A549 (cell line): ENCODE measurements at regions not wholly inside any gene's neighbourhood (a gene's known extent, or its start where the extent isn't known, plus 50 kb on each side); places are given as distances from the start of the nearest gene placed in this dataset.

Experiments used
- ATAC-seq, 2 experiments: fragments of 200-7000 bp in 1 of 2; fragments of >200 bp in 1 of 2; cut with Nextera tagmentation in 1 of 2; cut with Tn5 transposase in 1 of 2; 3 replicates each; pipeline versions ENCODE4 v1.8.0 to v1.9.1; 2018 to 2020; ENCODE audit warnings: mild to moderate bottlenecking in 1 of 2, moderate library complexity in 1 of 2
- CTCF ChIA-PET: fragments of 300-600 bp; sonication (Branson Sonifier 250); formaldehyde crosslinking; extraction: SDS; loops from one replicate; lab custom pipeline; 2021; ENCODE audit warnings: antibody characterized with exemption, inconsistent platforms; lab: Yijun Ruan, JAX
- POLR2A ChIA-PET: fragments of 350-600 bp; formaldehyde crosslinking; extraction: SDS; loops from one replicate; lab custom pipeline; 2021; ENCODE audit warnings: antibody characterized with exemption, inconsistent platforms; lab: Yijun Ruan, JAX
- DNase-seq, 2 experiments: peaks; one replicate each; pipeline versions ENCODE4 v3.0.0 to v3.0.0-alpha.2; 2011 to 2016; ENCODE audit warnings: low read depth in 1 of 2, low spot score in 1 of 2
- FAIRE-seq: peaks from 2 replicates; lab custom pipeline; 2011; peaks lifted over from hg19 to GRCh38; lab: Jason Lieb, UNC
- H3K27ac ChIP-seq, 2 experiments: fragments of >200 bp; sonication (Bioruptor Twin); formaldehyde crosslinking; 3 replicates each; pipeline ENCODE4 v1.5.1; 2016 to 2017
- H3K4me1 ChIP-seq: fragments of >200 bp; sonication (Bioruptor Twin); formaldehyde crosslinking; 3 replicates; pipeline ENCODE4 v1.6.1; 2016
- H3K4me2 ChIP-seq: fragments of >200 bp; sonication (Bioruptor Twin); formaldehyde crosslinking; 3 replicates; pipeline ENCODE4 v1.6.1; 2016
- H3K4me3 ChIP-seq: fragments of >200 bp; sonication (Bioruptor Twin); formaldehyde crosslinking; 3 replicates; pipeline ENCODE4 v1.5.1; 2016
- H3K9me3 ChIP-seq: fragments of >200 bp; sonication (Bioruptor Twin); formaldehyde crosslinking; 3 replicates; pipeline ENCODE4 v1.6.1; 2016
- BCL3 ChIP-seq: fragments of >200 bp; sonication (Bioruptor Twin); formaldehyde crosslinking; IDR thresholded peaks from 3 replicates; pipeline ENCODE4 v1.6.1; 2016
- EHMT2 ChIP-seq: fragments of 200-600 bp; sonication (generic); IDR thresholded peaks from 2 replicates; pipeline ENCODE4 v1.6.1; 2016; ENCODE audit warnings: antibody characterized with exemption, low read depth, mild to moderate bottlenecking, moderate library complexity
- EP300 ChIP-seq, 2 experiments: fragments of >200 bp; sonication (Bioruptor Twin); formaldehyde crosslinking; IDR thresholded peaks; 2 replicates in 1 of 2; 3 replicates in 1 of 2; pipeline ENCODE4 v1.6.1; 2016 to 2017
- HOXA7 ChIP-seq: fragments of 250-450 bp; sonication (Bioruptor Pico); IDR thresholded peaks from 2 replicates; pipeline ENCODE4 v1.5.0; 2020; ENCODE audit warnings: mild to moderate bottlenecking, moderate library complexity
- HOXB5 ChIP-seq: fragments of 250-450 bp; sonication (Bioruptor Pico); IDR thresholded peaks from 2 replicates; pipeline ENCODE4 v1.5.0; 2020; ENCODE audit warnings: mild to moderate bottlenecking, moderate library complexity
- KDM5A ChIP-seq: fragments of 200-600 bp; sonication (generic); IDR thresholded peaks from 2 replicates; pipeline ENCODE4 v1.6.1; 2016; ENCODE audit warnings: antibody characterized with exemption, mild to moderate bottlenecking
- MAFK ChIP-seq: fragments of 450-650 bp; IDR thresholded peaks from 2 replicates; pipeline ENCODE4 v1.6.1; 2014; ENCODE audit not compliant: partially characterized antibody
- MAZ ChIP-seq: fragments of 150-350 bp; IDR thresholded peaks from 2 replicates; pipeline ENCODE4 v1.6.1; 2014; ENCODE audit warnings: antibody characterized with exemption, low read depth, low read length, borderline replicate concordance
- MYC ChIP-seq: IDR thresholded peaks from 2 replicates; pipeline ENCODE4 v1.6.1; 2012; ENCODE audit warnings: mild to moderate bottlenecking, inconsistent platforms, low read length, improper control_type of control experiment, borderline replicate concordance
- NFE2L2 ChIP-seq: fragments of 150-350 bp; conservative IDR thresholded peaks from 2 replicates; pipeline ENCODE4 v1.6.1; 2014; ENCODE audit warnings: low read length
- NPAS2 ChIP-seq: fragments of 250-450 bp; sonication (Bioruptor Pico); IDR thresholded peaks from 2 replicates; pipeline ENCODE4 v1.8.0; 2022; ENCODE audit warnings: mild to moderate bottlenecking, moderate library complexity, borderline replicate concordance
- NR3C1 ChIP-seq: fragments of >200 bp; sonication (Bioruptor Twin); formaldehyde crosslinking; IDR thresholded peaks from 3 replicates; pipeline ENCODE4 v1.6.1; 2017
- PHF8 ChIP-seq: fragments of 200-600 bp; sonication (generic); IDR thresholded peaks from 2 replicates; pipeline ENCODE4 v1.6.1; 2016; ENCODE audit warnings: low read depth, mild to moderate bottlenecking, antibody characterized with exemption, moderate library complexity, borderline replicate concordance
- POLR2A ChIP-seq: IDR thresholded peaks from 2 replicates; pipeline ENCODE4 v1.6.1; 2012; ENCODE audit warnings: mild to moderate bottlenecking, low read length
- RCOR1 ChIP-seq: fragments of 150-350 bp; IDR thresholded peaks from 2 replicates; pipeline ENCODE4 v1.6.1; 2014; ENCODE audit warnings: antibody characterized with exemption, low read length, low read depth
- SMC3 ChIP-seq: fragments of >200 bp; sonication (Bioruptor Twin); formaldehyde crosslinking; IDR thresholded peaks from 3 replicates; pipeline ENCODE4 v1.6.1; 2018; ENCODE audit warnings: inconsistent platforms
- TFCP2L1 ChIP-seq: fragments of 250-450 bp; sonication (Bioruptor Pico); IDR thresholded peaks from 2 replicates; pipeline ENCODE4 v1.5.0; 2021; ENCODE audit warnings: mild to moderate bottlenecking
- ZC3H11A ChIP-seq: fragments of 450-650 bp; IDR thresholded peaks from 2 replicates; pipeline ENCODE4 v1.6.1; 2014; ENCODE audit warnings: antibody characterized with exemption, mild to moderate bottlenecking
- ZNF302 ChIP-seq: fragments of 250-450 bp; sonication (Bioruptor Pico); IDR thresholded peaks from 2 replicates; pipeline ENCODE4 v1.9.0; 2021; ENCODE audit warnings: inconsistent platforms, mild to moderate bottlenecking, moderate library complexity
- ZSCAN20 ChIP-seq: fragments of 250-450 bp; sonication (Bioruptor Pico); IDR thresholded peaks from 2 replicates; pipeline ENCODE4 v1.8.0; 2022; ENCODE audit warnings: mild to moderate bottlenecking, moderate library complexity
- WGBS: methylation state at CpG from one replicate; pipeline ENCODE4 v1.1.6; 2017; ENCODE audit errors: missing lambda C conversion rate; 5-methylcytosine and 5-hydroxymethylcytosine counted together
- TF ChIP-seq, protein P1 (sequence below): fragments of 200-600 bp; sonication (generic); IDR thresholded peaks from 2 replicates; pipeline ENCODE4 v1.6.1; 2016; ENCODE audit warnings: antibody characterized with exemption, mild to moderate bottlenecking, moderate library complexity
- TF ChIP-seq, protein P2 (sequence below): IDR thresholded peaks from 2 replicates; pipeline ENCODE4 v1.6.1; 2012; ENCODE audit warnings: low read depth, borderline replicate concordance

DNA sequence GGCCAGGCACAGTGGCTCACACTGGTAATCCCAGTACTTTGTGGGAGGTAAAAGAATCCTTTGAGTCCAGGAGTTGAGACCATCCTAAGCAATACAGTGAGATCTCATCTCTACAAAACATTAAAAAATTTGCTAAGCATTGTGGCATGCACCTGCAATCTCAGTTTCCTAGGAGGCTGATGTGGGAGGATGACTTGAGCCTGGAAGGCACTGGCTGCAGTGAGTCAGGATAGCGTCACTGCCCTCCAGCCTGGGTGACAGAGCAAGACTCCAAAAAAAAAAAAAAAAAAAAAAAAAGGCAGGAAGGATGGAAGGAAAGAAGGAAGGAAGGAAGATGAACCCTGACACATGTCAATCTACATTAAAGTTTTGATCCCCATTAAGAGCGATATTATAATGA lies 1452.2 kb upstream of the ACO1 start:
- FAIRE-seq (no peak), ATAC-seq (peak; percentile 39 to 40; a peak in 2 of 6 replicates), DNase-seq (peak in 1 of 2 experiments; percentile 27)
- TF ChIP-seq MAFK (no peak), BCL3 (no peak), HOXB5 (CRISPR knock-in tag) (no peak), TFCP2L1 (CRISPR knock-in tag) (no peak), PHF8 (no peak), HOXA7 (CRISPR knock-in tag) (no peak), NFE2L2 (no peak), KDM5A (no peak), EP300 (IDR thresholded peaks at IDR 0.05) (no peak), MAZ (no peak), MYC (no peak), RCOR1 (no peak), NR3C1 (no peak), SMC3 (no peak), POLR2A (no peak), ZSCAN20 (no peak)
- TF ChIP-seq, protein P1, sequence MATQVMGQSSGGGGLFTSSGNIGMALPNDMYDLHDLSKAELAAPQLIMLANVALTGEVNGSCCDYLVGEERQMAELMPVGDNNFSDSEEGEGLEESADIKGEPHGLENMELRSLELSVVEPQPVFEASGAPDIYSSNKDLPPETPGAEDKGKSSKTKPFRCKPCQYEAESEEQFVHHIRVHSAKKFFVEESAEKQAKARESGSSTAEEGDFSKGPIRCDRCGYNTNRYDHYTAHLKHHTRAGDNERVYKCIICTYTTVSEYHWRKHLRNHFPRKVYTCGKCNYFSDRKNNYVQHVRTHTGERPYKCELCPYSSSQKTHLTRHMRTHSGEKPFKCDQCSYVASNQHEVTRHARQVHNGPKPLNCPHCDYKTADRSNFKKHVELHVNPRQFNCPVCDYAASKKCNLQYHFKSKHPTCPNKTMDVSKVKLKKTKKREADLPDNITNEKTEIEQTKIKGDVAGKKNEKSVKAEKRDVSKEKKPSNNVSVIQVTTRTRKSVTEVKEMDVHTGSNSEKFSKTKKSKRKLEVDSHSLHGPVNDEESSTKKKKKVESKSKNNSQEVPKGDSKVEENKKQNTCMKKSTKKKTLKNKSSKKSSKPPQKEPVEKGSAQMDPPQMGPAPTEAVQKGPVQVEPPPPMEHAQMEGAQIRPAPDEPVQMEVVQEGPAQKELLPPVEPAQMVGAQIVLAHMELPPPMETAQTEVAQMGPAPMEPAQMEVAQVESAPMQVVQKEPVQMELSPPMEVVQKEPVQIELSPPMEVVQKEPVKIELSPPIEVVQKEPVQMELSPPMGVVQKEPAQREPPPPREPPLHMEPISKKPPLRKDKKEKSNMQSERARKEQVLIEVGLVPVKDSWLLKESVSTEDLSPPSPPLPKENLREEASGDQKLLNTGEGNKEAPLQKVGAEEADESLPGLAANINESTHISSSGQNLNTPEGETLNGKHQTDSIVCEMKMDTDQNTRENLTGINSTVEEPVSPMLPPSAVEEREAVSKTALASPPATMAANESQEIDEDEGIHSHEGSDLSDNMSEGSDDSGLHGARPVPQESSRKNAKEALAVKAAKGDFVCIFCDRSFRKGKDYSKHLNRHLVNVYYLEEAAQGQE: no peak
- TF ChIP-seq, protein P2, sequence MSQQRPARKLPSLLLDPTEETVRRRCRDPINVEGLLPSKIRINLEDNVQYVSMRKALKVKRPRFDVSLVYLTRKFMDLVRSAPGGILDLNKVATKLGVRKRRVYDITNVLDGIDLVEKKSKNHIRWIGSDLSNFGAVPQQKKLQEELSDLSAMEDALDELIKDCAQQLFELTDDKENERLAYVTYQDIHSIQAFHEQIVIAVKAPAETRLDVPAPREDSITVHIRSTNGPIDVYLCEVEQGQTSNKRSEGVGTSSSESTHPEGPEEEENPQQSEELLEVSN: no peak
- WGBS: 14% methylated on average over 2 of the region's 2 CpGs
- Histone ChIP-seq H3K4me3 (no peak overlapping the region), H3K9me3 (no peaks in the 10 kb centered on the region), H3K4me2 (no peak overlapping the region), H3K27ac (no peak overlapping the region), H3K4me1 (no peaks in the 10 kb centered on the region)
- CTCF ChIA-PET: no interaction called here
- POLR2A ChIA-PET: no interaction called here

- Histone ChIP-seq H3K27ac (no peak overlapping the region), H3K9me3 (no peaks in the 10 kb centered on the region), H3K4me3 (no peak overlapping the region), H3K4me1 (no peaks in the 10 kb centered on the region), H3K4me2 (no peak overlapping the region)
- CTCF ChIA-PET: interaction anchor here (1.3 kb wide), 1 partner anchor 72 kb away, joined by 3 read pairs; no protein-coding TSS in a partner anchor
- DNase-seq (no peak), FAIRE-seq (no peak), ATAC-seq (no peak)
- POLR2A ChIA-PET: no interaction called here
- no peak for TF ChIP-seq EP300 (IDR thresholded peaks at IDR 0.05)
- TF ChIP-seq ZC3H11A: no peak
- TF ChIP-seq KDM5A: no peak
- no peak for TF ChIP-seq NPAS2 (CRISPR knock-in tag)
- TF ChIP-seq EHMT2: no peak
- no peak for TF ChIP-seq ZNF302 (CRISPR knock-in tag)
Observed at GRCh38 chr9:30935730-30936129, 1448.7 kb upstream of the ACO1 start.
